ENCODE measurements at regions not wholly inside any gene's neighbourhood (a gene's known extent, or its start where the extent isn't known, plus 50 kb on each side); places are given as distances from the start of the nearest gene placed in this dataset.

GRCh38 chr10:10126218-10126617, 891.5 kb upstream of the CELF2 start:
- TF ChIP-seq GATA3 (IDR thresholded peaks at IDR 0.05; ENCODE audit: low read depth, low read length) (no peak), GATA2 (IDR thresholded peaks at IDR 0.05; ENCODE audit: low read depth, low read length) (no peak)

DNA sequence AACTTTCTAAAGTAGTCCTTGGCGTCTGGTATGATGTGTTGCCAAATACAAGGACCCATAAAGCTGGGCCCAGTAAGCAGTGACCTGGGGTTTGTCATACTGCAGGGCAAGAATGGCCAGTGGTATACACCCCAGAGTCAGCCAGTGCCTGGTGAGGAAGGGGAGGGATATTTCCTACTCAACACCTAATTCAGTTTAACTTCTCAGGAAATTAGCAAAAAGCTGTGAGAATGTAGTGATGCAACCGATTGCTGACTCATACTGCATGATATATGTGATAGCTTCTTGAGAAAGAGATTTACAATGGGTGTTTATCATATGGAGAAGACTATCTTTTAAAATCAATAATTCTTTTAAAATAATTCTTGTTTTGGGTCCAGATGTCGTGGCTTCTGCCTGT, 889.3 kb upstream of the CELF2 start:
- TF ChIP-seq GATA3 (IDR thresholded peaks at IDR 0.05; ENCODE audit: low read depth, low read length) (no peak), GATA2 (IDR thresholded peaks at IDR 0.05; ENCODE audit: low read depth, low read length) (no peak)

DNA sequence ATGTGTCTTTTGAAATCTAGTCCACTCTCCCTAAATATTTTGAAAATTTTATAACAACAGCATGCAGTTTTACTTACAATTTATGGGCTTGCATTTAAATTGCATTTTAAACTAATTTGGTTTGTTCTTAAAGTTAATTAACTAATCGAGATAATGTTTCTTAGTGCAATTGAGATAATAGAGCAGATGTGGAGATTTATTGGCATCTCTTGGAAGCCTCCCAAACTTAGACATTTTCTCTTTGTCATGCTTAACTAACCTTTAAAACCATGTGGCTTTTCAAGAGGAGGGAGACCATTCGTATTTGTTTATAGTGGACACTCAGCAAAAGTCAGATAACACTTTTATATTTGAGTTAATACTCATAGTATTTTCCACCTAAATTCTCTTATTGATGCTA, 887.0 kb upstream of the CELF2 start:
- TF ChIP-seq GATA3 (IDR thresholded peaks at IDR 0.05; ENCODE audit: low read depth, low read length) (no peak), GATA2 (IDR thresholded peaks at IDR 0.05; ENCODE audit: low read depth, low read length) (no peak)

- TF ChIP-seq GATA2 (IDR thresholded peaks at IDR 0.05; ENCODE audit: low read depth, low read length) (no peak), GATA3 (IDR thresholded peaks at IDR 0.05; ENCODE audit: low read depth, low read length) (no peak)
These were observed 885.7 kb upstream of the CELF2 start for GRCh38 chr10:10132009-10132408.

- TF ChIP-seq GATA3 (IDR thresholded peaks at IDR 0.05; ENCODE audit: low read depth, low read length) (no peak), GATA2 (IDR thresholded peaks at IDR 0.05; ENCODE audit: low read depth, low read length) (no peak)
These were observed 884.4 kb upstream of the CELF2 start for GRCh38 chr10:10133281-10133680.

DNA sequence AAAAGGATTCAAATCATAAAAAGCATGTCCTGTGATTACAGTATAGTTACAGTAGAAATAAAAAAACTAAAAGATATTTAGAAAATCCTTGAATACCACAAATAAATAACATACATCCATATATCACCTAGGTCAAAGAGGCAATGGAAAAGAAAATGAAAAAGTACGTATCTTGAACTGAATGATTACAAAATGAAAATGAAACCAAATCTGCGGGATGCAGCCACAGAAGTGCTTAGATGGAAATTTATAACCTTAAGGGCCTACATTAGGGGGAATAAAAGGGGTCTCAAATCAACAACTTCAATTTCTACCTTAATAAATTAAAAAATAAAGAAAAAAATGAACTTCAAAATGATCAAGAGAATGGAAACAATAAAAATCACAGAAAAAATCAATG, 879.0 kb upstream of the CELF2 start:
- no peak for TF ChIP-seq GATA2 (IDR thresholded peaks at IDR 0.05; ENCODE audit: low read depth, low read length)
- no peak for TF ChIP-seq GATA3 (IDR thresholded peaks at IDR 0.05; ENCODE audit: low read depth, low read length)

- TF ChIP-seq GATA3 (IDR thresholded peaks at IDR 0.05; ENCODE audit: low read depth, low read length) (no peak), GATA2 (IDR thresholded peaks at IDR 0.05; ENCODE audit: low read depth, low read length) (no peak)
These were observed 875.8 kb upstream of the CELF2 start for GRCh38 chr10:10141782-10142382.

GRCh38 chr10:10146604-10147003, 871.1 kb upstream of the CELF2 start:
- no peak for TF ChIP-seq GATA2 (IDR thresholded peaks at IDR 0.05; ENCODE audit: low read depth, low read length)
- no peak for TF ChIP-seq GATA3 (IDR thresholded peaks at IDR 0.05; ENCODE audit: low read depth, low read length)

GRCh38 chr10:10149899-10150298, 867.8 kb upstream of the CELF2 start:
- TF ChIP-seq GATA2 (IDR thresholded peaks at IDR 0.05; ENCODE audit: low read depth, low read length) (no peak), GATA3 (IDR thresholded peaks at IDR 0.05; ENCODE audit: low read depth, low read length) (no peak)

DNA sequence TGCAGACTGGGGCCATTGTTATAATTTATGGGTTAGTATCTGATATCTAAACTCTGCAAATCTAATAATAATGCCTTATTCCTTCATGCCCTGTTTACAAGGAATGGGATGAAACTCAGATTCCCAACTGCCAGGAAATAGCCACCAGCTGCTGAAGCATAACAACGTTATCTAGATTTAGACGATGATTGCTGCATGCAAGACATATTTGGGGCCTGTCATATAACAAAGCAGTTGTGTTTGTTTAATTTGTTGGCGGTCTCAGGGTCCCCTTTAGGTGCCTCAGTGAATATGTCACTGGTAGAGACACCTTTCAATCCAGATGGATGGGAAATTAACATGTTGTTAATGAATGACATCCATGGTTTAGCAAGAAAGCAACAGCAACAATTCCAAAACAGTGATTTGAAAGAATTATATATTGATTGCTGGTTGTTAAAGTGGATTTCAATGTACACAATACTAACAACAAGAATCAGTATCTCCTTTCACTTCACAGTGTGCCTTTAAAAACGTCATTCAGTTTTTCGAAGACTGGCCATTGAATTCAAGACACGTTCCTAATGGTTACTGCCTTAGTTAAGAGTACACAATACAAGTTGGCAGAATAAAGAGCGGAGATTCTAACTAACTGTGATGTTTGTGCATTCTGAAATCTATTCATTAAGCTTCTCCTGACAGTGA, 860.6 kb upstream of the CELF2 start:
- TF ChIP-seq GATA2 (IDR thresholded peaks at IDR 0.05; ENCODE audit: low read depth, low read length) (no peak), GATA3 (IDR thresholded peaks at IDR 0.05; ENCODE audit: low read depth, low read length) (no peak)

- TF ChIP-seq GATA2 (IDR thresholded peaks at IDR 0.05; ENCODE audit: low read depth, low read length) (no peak), GATA3 (IDR thresholded peaks at IDR 0.05; ENCODE audit: low read depth, low read length) (no peak)
These were observed 856.8 kb upstream of the CELF2 start for GRCh38 chr10:10160821-10161312.

- TF ChIP-seq GATA2 (IDR thresholded peaks at IDR 0.05; ENCODE audit: low read depth, low read length) = no peak
- no peak for TF ChIP-seq GATA3 (IDR thresholded peaks at IDR 0.05; ENCODE audit: low read depth, low read length)
These were observed 852.8 kb upstream of the CELF2 start for GRCh38 chr10:10164848-10165247.

DNA sequence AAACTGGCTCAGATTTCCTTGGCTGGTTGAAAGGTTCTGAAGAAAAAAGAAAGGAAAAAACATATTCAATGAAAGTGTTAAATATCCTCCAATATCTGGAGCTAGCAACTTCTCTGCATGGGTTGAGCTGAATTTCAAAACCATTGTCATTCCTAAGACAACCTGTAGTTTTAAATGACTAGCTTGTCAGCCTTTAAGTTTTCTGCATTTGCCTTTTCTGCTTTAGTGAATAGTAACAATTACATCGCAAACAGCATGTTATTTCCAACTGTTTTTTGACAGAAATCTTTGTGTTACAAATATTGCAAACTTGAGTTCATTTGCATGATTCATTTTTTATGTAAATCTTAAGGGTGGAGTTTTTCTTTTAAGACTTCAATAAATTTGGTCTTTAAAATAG, 852.3 kb upstream of the CELF2 start:
- no peak for TF ChIP-seq GATA3 (IDR thresholded peaks at IDR 0.05; ENCODE audit: low read depth, low read length)
- no peak for TF ChIP-seq GATA2 (IDR thresholded peaks at IDR 0.05; ENCODE audit: low read depth, low read length)

- TF ChIP-seq GATA3 (IDR thresholded peaks at IDR 0.05; ENCODE audit: low read depth, low read length) (no peak), GATA2 (IDR thresholded peaks at IDR 0.05; ENCODE audit: low read depth, low read length) (no peak)
These were observed 839.2 kb upstream of the CELF2 start for GRCh38 chr10:10178476-10178875.

DNA sequence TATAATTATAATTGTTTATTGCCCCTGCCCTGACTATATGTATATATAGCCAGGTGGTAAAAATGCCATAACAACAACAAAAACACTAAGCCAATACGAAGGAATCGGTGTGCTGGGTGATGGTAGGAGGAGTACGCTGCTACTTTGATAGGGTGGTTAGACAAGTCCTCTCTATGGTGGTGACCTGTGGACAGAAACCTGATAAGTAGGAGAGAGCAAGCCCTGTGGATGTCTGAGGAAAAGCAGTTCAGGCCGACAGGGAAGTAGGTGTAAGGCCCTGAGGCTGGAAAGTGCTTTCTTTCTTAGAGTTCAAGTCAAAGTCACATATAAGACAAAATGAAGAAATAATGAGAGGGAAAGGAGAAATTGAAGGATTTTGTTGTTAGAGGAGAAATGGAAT, 823.8 kb upstream of the CELF2 start:
- no peak for TF ChIP-seq GATA3 (IDR thresholded peaks at IDR 0.05; ENCODE audit: low read depth, low read length)
- no peak for TF ChIP-seq GATA2 (IDR thresholded peaks at IDR 0.05; ENCODE audit: low read depth, low read length)

All from SH-SY5Y (cell line).